A673 (cell line): ENCODE measurements at regions not wholly inside any gene's neighbourhood (a gene's known extent, or its start where the extent isn't known, plus 50 kb on each side); places are given as distances from the start of the nearest gene placed in this dataset.
"Not testable (repeated sequence)": the region's sequence is repeated elsewhere in the genome, so short reads cannot be mapped to it uniquely, and the experiment has no call there.

Experiments used
- BruUV-seq: library from RNA; stranded (reverse); fragments of 400-500 nt; replicated peaks from 2 replicates; lab custom pipeline; 2021; lab: Mats Ljungman, UMichigan
- CTCF ChIA-PET: fragments of 300-600 bp; sonication (Branson Sonifier 250); formaldehyde crosslinking; loops from one replicate; lab custom pipeline; 2022; ENCODE audit warnings: antibody characterized with exemption; lab: Charles Lee
- POLR2A ChIA-PET: fragments of 300-600 bp; sonication (Branson Sonifier 250); formaldehyde crosslinking; loops from one replicate; lab custom pipeline; 2022; ENCODE audit warnings: antibody characterized with exemption; ENCODE audit not compliant: low non-redundant PET; lab: Charles Lee
- DNase-seq: peaks from one replicate; pipeline ENCODE4 v3.0.0-alpha.2; 2015; ENCODE audit warnings: low spot score
- H3K27ac ChIP-seq: fragments of 200-600 bp; sonication (generic); 2 replicates; pipeline ENCODE4 v1.5.1; 2016; ENCODE audit warnings: mixed run types, low read depth, mild to moderate bottlenecking, mixed read lengths, antibody characterized with exemption, low read length; ENCODE audit not compliant: poor library complexity, severe bottlenecking
- H3K27me3 ChIP-seq: fragments of 200-600 bp; sonication (generic); replicated peaks from 2 replicates; pipeline ENCODE4 v1.6.1; 2017; ENCODE audit warnings: mixed run types, low read depth, mild to moderate bottlenecking, mixed read lengths, antibody characterized with exemption, low read length; ENCODE audit not compliant: insufficient read depth, poor library complexity
- H3K36me3 ChIP-seq: fragments of 200-600 bp; sonication (generic); 2 replicates; pipeline ENCODE4 v1.6.1; 2016; ENCODE audit warnings: mixed run types, mild to moderate bottlenecking, mixed read lengths, antibody characterized with exemption, low read length; ENCODE audit not compliant: insufficient read depth, poor library complexity, severe bottlenecking
- H3K4me1 ChIP-seq: fragments of 200-600 bp; sonication (generic); 2 replicates; pipeline ENCODE4 v1.6.1; 2017; ENCODE audit warnings: mixed run types, mild to moderate bottlenecking, mixed read lengths, antibody characterized with exemption, low read length; ENCODE audit not compliant: insufficient read depth, poor library complexity, severe bottlenecking
- H3K4me3 ChIP-seq: fragments of 200-600 bp; sonication (generic); 2 replicates; pipeline ENCODE4 v1.5.1; 2016; ENCODE audit warnings: low read depth, mixed run types, mild to moderate bottlenecking, mixed read lengths, low read length; ENCODE audit not compliant: poor library complexity, severe bottlenecking
- H3K9me3 ChIP-seq: fragments of 200-600 bp; sonication (generic); 2 replicates; pipeline ENCODE4 v1.6.1; 2016; ENCODE audit warnings: mixed run types, low read depth, mild to moderate bottlenecking, mixed read lengths, antibody characterized with exemption, low read length; ENCODE audit not compliant: poor library complexity, severe bottlenecking
- CTCF ChIP-seq: fragments of 300-800, 200-600 bp; sonication (generic); conservative IDR thresholded peaks from 2 replicates; pipeline ENCODE4 v1.5.1; 2017; ENCODE audit warnings: low read depth, mild to moderate bottlenecking, antibody characterized with exemption, low read length, moderate library complexity, mixed read lengths
- EZH2 ChIP-seq: fragments of 200-600 bp; sonication (generic); IDR thresholded peaks from 2 replicates; pipeline ENCODE4 v1.6.1; 2017; ENCODE audit warnings: borderline replicate concordance, low read depth, mild to moderate bottlenecking, mixed read lengths, antibody characterized with exemption, low read length; ENCODE audit not compliant: poor library complexity, severe bottlenecking
- intact Hi-C: fragments of 100-400 bp; cut with micrococcal nuclease; formaldehyde crosslinking; loops from one replicate; pipeline ENCODE4 v1.10.0; 2022; ENCODE audit not compliant: unreplicated experiment

GRCh38 chr5:100407053-100407452 is 128.1 kb upstream of the FAM174A start:
- Histone ChIP-seq H3K4me1 (no peaks in the 10 kb centered on the region), H3K27me3 (no peaks in the 10 kb centered on the region), H3K27ac (no peak overlapping the region), H3K4me3 (no peak overlapping the region), H3K9me3 (no peaks in the 10 kb centered on the region), H3K36me3 (no peaks in the 10 kb centered on the region)
- POLR2A ChIA-PET: no interaction called here
- BruUV-seq: no TSS peak
- CTCF ChIA-PET: no interaction called here
- no peak for DNase-seq
- intact Hi-C loops: no loop called here
- TF ChIP-seq EZH2: no peak

GRCh38 chr5:100406640-100407039 is 128.5 kb upstream of the FAM174A start:
- intact Hi-C loops: no loop called here
- no peaks in the 10 kb centered on the region for H3K36me3 ChIP-seq
- no peak for TF ChIP-seq EZH2
- no peak for TF ChIP-seq CTCF
- DNase-seq: no peak
- no peaks in the 10 kb centered on the region for H3K4me1 ChIP-seq
- no peak overlapping the region for H3K27ac ChIP-seq
- H3K27me3 ChIP-seq: no peaks in the 10 kb centered on the region
- BruUV-seq: no TSS peak
- H3K9me3 ChIP-seq: no peaks in the 10 kb centered on the region
- H3K4me3 ChIP-seq: no peak overlapping the region
- CTCF ChIA-PET: no interaction called here
- POLR2A ChIA-PET: no interaction called here

- intact Hi-C loops: no loop called here
- no peak for TF ChIP-seq EZH2
- no peak for TF ChIP-seq CTCF
- Histone ChIP-seq H3K9me3 (no peaks in the 10 kb centered on the region), H3K36me3 (no peaks in the 10 kb centered on the region), H3K4me3 (no peak overlapping the region), H3K27me3 (no peaks in the 10 kb centered on the region), H3K4me1 (no peaks in the 10 kb centered on the region), H3K27ac (no peak overlapping the region)
- no peak for DNase-seq
- no TSS peak for BruUV-seq
- POLR2A ChIA-PET: no interaction called here
- CTCF ChIA-PET: no interaction called here
Measured at GRCh38 chr5:100402071-100402470, 133.1 kb upstream of the FAM174A start.

GRCh38 chr5:100401149-100401548 is 134.0 kb upstream of the FAM174A start:
- no peaks in the 10 kb centered on the region for H3K4me1 ChIP-seq
- TF ChIP-seq CTCF (no peak), EZH2 (no peak)
- no TSS peak for BruUV-seq
- intact Hi-C loops: no loop called here
- no peak overlapping the region for H3K4me3 ChIP-seq
- POLR2A ChIA-PET: no interaction called here
- no peaks in the 10 kb centered on the region for H3K27me3 ChIP-seq
- no peaks in the 10 kb centered on the region for H3K36me3 ChIP-seq
- CTCF ChIA-PET: no interaction called here
- no peaks in the 10 kb centered on the region for H3K9me3 ChIP-seq
- no peak overlapping the region for H3K27ac ChIP-seq
- no peak for DNase-seq

GRCh38 chr5:100398815-100399214 is 136.4 kb upstream of the FAM174A start:
- CTCF ChIA-PET, H3K4me3 ChIP-seq, intact Hi-C loops, BruUV-seq, H3K27ac ChIP-seq, H3K4me1 ChIP-seq, DNase-seq, POLR2A ChIA-PET, H3K9me3 ChIP-seq, H3K36me3 ChIP-seq, H3K27me3 ChIP-seq: not testable (repeated sequence)

- H3K27ac ChIP-seq, CTCF ChIA-PET, BruUV-seq, intact Hi-C loops, DNase-seq, POLR2A ChIA-PET, H3K4me3 ChIP-seq, H3K36me3 ChIP-seq, H3K4me1 ChIP-seq, H3K27me3 ChIP-seq, H3K9me3 ChIP-seq: not testable (repeated sequence)
Measured at GRCh38 chr5:100379254-100379858, 155.8 kb upstream of the FAM174A start.
